Tibial nerve (tissue), 3 donors: ENCODE measurements at regions not wholly inside any gene's neighbourhood (a gene's known extent, or its start where the extent isn't known, plus 50 kb on each side); places are given as distances from the start of the nearest gene placed in this dataset.

Experiments used
- CTCF ChIP-seq, 5 experiments: fragments of 200-600 bp in 3 of 5; fragments of 450-650 bp in 2 of 5; sonication (generic) in 3 of 5; IDR thresholded peaks; one replicate each; pipeline ENCODE4 v1.5.1; 2016 to 2019; ENCODE audit warnings: antibody characterized with exemption in 5 of 5, mild to moderate bottlenecking in 3 of 5, moderate library complexity in 2 of 5
- POLR2A ChIP-seq, 2 donors: fragments of 450-650 bp; IDR thresholded peaks; one replicate each; pipeline ENCODE4 v1.6.1; 2017; ENCODE audit warnings: antibody characterized with exemption in 2 of 2, mild to moderate bottlenecking in 2 of 2, moderate library complexity in 2 of 2

DNA sequence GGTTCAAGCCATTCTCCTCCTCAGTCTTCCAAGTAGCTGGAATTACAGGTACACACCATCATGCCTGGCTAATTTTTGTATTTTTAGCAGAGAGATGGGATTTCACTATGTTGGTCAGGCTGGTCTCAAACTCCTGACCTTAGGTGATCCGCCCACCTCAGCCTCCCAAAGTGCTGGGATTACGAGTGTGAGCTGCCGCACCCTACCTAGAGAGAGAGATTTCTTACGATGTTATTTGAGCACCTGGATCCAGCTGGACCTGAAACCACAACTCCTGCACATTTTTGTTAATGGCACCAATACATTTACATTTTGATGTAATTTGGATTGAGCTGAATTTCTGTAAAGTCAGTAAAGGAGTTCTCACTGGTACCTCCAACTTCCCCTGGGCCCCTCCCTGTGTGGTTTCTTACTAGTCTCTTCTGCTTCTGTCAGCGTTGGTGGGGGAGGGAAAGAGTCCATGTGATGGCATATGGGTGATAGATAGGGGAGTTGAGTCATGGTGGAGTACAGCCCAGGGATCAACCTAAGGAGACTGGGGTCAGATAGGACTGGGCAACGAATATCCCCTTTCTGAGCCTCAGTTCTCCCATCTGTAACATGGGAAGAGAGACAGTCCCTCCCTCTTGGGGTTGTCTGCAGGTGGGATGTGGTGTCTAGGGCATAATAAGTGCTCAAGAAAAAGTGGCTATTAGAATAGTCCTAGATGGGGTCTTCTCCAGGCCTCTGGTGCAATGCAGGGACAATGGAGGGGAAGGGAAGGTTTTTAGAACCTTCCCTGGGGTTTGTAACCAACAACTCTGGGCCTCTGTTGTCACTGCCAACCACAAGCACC lies 83.3 kb upstream of the MED13L start:
- TF ChIP-seq CTCF (IDR thresholded peaks at IDR 0.05) (no peak), POLR2A (IDR thresholded peaks at IDR 0.05) (no peak)
